AG08396 (cell line): ENCODE measurements at regions not wholly inside any gene's neighbourhood (a gene's known extent, or its start where the extent isn't known, plus 50 kb on each side); places are given as distances from the start of the nearest gene placed in this dataset.
"Not testable (repeated sequence)": the region's sequence is repeated elsewhere in the genome, so short reads cannot be mapped to it uniquely, and the experiment has no call there.

Source experiments
- DNase-seq: peaks from one replicate; pipeline ENCODE4 v3.0.0; 2012; ENCODE audit warnings: low spot score, mixed read lengths

DNA sequence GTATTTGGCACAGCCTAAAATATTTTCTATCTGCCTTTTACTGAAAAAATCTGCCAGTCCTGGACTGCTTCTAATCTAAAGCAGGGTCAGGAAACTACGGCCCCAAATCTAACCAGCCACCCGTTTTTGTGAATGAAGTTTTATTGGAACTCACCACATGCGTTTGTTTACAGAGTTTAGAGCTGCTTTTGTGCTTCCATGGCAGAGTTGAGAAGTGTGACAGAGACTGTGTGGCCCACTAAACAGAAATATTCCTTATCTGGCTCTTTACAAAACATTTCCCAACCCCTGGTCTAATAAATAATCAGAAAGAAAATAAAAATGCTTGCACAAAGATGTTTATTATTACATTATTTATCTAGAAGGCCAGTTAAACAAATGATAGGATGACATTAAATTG is 110.2 kb downstream of the COPRS start:
- DNase-seq: no peak

- DNase-seq: no peak
Measured at GRCh38 chr17:31746884-31747495, 112.1 kb downstream of the COPRS start.

GRCh38 chr17:31745964-31746600 is 113.0 kb downstream of the COPRS start:
- DNase-seq: no peak

GRCh38 chr17:31744511-31744951 is 114.5 kb downstream of the COPRS start:
- no peak for DNase-seq

DNA sequence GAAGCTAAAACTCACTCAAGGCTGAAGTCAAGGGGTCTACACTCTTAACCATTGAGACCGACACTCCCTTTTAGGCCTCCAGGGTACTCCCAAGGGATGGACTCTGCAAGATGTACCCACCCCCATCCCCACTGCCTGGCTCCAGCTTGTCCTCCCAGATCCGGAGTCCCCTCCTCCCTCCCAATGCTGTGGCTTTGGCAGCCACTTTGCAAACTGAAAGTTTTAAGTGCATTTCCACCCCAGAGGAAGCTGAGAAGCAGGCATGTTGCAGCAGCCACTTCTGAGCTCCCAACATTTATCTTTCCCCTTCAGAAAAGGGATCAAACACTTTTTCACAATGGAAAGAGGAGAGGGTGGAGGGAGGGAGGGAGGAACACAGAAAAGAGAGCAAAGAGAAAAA is 115.2 kb downstream of the COPRS start:
- no peak for DNase-seq

DNA sequence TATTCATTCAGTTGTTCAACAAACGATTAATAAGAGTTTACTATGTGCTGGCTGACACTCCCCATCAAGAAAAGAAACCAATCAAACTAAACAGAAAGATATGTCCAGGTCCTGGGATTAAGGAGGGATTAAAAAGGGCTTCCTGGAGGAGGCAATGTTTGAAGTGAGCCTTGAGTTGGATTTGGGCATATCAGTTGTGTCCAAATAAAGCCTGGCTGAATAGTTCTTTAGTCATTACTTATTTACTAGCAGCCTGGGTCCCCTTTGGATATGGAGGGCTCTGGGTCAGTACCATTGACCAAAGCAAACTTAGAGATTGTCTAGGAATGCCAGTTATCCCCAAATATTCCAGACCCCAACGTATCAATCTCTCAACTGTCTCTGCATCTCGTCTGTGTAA is 117.7 kb downstream of the COPRS start:
- DNase-seq: no peak

- DNase-seq: peak; percentile 78
Measured at GRCh38 chr17:31740611-31741082, 118.4 kb downstream of the COPRS start.

DNA sequence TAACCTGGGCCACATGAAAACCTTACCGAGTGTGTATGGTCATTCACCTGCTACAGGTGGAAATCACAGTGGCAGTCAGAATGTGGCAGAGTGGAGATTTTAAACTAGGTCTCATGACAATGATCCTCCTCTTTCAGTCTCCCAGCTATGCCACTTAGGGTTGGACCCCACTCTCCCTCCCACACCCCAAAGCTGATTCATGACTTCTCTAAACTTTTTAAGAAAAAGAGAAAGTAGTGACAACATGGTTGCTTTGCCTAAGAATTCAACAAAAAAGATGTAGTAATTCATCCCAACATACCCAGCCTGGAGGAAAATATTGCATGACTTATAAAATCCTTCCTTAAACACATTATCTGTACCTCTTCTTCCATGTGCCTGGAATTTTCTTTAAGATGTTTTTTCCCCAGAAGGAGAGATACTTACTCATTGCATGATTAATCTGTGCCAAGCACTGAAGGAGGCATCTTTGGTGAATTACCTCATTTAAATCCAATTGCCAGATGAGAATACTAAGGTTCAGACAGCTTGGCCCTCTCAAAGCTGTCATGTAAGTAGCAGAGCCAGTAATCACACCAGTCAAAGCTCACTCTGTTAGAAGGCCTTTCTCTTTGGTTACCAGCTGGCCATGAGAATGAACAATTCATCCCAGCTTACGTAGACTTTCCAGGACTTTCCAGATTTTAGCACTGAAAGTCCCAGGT is 119.9 kb downstream of the COPRS start:
- no peak for DNase-seq

DNA sequence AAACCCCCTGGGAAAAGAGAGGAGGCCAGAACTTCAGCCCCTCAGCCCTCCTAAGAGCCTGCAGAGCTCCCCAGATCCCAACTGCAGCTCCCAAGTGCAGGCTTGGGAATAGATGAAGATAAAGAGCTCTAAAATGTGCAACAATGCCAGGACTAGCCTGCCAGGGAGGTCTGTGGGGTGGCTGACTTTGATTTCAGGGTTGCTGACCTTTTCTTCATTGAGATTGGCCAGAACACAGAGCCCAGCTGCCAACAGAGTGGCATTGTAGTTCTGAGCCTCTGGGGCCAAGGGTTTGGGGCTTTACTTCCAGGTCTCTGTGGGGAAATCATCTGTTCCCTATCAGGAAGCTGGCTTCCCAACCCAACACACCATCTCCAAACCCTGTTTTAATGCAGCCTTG is 120.6 kb downstream of the COPRS start:
- no peak for DNase-seq

- no peak for DNase-seq
Measured at GRCh38 chr17:31738067-31738466, 121.0 kb downstream of the COPRS start.

DNA sequence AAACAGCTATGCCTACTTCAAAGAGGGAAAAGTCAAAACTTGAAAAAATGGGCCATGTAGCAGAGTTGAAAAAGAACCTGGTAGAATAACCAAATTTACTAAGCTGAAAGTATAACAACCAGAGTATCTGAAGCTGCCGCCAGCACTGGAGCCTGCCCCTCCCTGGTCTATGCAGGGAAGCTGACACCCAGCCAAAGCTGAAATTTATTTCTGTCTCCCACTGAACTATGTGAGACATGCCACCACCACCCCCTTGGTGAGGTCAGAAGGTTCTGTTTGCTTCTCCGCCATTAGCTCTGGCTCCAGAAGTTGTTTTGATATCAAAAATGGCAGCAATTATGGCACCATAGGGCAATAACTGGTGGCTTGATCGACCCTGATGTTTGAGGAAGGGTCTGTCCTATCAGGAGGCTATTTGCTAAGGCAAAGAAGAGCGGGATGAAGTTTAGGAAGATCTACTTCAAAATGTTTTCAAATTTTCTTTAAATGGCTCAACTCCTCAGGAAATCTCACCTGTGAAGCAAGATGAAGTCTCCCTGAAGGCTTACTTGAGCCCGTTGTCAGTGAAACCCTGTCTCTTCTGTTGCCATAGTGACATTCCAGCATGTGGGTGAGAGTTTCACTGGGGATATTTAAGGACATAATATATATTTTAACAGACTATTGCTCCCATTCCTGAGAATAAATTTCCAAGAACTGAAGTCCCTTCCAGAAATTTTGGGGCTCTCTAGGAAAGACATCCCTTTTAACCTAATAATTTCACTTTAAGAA is 122.0 kb downstream of the COPRS start:
- no peak for DNase-seq

DNA sequence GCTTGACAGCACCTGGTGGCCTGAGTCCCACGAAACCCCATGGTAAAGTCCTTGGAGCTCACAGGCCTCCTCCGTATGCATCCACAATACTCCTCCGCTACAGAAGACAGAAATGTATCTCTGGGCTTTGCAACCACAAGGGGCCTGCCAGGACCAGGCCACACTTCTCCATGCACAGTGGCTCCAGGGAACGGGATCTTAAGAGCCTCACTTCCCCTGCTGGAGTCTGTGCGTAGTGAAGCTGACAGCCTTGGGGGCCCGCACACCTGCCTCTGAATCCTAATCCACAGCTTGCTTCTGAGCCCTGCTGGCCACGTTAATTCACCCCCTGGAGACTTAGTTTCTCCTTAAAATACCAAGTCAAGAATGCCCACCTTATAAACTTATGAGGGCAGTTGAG is 125.7 kb downstream of the COPRS start:
- no peak for DNase-seq

DNA sequence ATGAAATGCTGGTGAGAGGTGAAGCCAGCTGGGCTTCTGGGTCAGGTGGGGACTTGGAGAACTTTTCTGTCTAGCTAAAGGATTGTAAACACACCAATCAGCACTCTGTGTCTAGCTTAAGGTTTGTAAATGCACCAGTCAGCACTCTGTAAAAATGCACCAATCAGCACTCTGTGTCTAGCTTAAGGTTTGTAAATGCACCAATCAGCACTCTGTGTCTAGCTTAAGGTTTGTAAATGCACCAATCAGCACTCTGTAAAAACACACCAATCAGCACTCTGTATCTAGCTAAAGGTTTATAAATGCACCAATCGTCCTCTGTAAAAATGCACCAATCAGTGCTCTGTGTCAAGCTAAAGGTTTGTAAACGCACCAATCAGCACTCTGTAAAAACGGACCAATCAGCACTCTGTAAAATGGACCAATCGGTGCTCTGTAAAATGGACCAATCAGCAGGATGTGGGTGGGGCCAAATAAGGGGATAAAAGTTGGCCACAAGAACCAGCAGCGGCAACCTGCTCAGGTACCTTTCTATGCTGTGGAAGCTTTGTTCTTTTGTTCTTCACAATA is 127.4 kb downstream of the COPRS start:
- DNase-seq: not testable (repeated sequence)

- DNase-seq: no peak
Measured at GRCh38 chr17:31731118-31731517, 127.9 kb downstream of the COPRS start.

DNA sequence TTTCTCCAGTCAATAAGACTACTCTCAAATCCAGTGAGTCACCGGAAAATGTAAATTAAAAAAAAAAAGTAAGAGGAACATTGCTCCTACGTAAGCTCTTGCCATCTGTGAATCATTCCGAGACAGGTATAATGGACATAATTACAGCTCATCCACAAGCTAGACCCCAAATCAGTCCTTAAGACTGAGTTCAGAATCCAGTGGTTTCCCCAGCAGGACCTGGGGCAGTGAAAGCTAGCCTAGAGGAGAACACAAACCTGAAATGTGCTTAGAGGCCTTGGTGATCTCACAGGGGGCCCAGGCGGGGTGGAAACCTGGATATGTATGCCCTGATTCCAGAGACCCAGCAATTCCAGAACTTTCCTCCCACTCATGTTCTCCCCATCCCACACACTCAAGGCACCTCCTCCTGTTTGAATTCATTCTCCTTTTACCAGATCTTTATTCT is 132.0 kb downstream of the COPRS start:
- DNase-seq: no peak

DNA sequence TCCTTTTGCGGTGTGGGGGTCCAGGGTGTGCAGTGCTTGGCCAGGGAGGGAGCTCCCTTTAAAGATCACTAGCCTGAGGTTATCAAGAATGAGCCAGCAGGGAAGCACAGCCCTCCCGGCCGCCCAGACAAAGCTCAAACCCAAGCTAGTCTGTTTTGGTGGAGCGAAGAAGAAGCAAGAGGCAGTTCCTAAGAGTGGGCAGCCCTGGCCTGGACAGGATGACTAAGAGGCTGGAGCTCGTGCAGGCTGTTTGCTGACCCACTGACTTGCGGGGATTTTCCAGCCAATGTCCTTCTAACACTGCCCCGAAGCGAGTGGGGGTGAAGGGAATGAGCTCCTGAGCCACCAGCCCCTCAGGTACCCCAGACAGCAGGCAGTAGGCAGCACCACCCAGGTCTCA is 134.4 kb downstream of the COPRS start:
- DNase-seq: no peak

- peak; percentile 55 for DNase-seq
Measured at GRCh38 chr17:31724026-31724425, 135.0 kb downstream of the COPRS start.

DNA sequence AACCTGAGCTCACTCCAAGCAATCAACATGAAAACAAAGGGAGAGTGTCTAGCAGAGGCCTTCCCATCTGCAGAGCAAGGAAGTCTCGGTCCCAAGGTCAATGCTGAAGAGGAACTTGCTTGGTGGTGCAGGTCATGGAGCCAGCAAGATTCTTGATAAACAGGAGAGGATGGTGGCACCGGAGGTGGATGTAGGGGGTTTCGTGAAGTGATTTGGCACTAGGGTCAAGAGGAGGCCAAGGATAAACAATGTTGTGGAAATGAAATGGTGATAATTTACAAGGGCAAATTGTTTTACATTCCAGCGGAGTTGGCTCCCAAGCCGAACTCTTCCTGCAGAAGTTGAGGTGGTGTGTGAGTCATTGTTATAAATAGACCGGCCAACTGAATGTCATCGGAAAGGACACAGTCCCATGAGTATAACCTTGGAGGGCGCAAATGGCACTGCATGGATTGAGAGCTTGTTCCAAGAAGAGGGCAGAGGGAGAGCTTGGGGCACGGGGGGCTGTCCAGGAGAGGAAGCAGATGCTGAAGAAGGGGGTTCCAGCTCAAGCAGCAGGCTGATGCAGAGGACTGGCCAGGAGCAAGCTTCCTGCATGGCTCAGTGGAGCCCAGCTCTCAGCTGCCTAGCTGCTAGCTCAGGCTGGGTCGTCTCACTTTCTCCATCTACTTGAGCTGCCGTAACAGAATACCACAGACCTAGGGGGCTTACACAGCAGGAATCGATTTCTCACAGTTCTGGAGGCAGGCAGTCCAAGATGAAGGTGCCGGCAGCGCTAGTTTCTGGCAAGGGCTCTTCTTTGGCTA is 136.6 kb downstream of the COPRS start:
- DNase-seq: peak; percentile 80

DNA sequence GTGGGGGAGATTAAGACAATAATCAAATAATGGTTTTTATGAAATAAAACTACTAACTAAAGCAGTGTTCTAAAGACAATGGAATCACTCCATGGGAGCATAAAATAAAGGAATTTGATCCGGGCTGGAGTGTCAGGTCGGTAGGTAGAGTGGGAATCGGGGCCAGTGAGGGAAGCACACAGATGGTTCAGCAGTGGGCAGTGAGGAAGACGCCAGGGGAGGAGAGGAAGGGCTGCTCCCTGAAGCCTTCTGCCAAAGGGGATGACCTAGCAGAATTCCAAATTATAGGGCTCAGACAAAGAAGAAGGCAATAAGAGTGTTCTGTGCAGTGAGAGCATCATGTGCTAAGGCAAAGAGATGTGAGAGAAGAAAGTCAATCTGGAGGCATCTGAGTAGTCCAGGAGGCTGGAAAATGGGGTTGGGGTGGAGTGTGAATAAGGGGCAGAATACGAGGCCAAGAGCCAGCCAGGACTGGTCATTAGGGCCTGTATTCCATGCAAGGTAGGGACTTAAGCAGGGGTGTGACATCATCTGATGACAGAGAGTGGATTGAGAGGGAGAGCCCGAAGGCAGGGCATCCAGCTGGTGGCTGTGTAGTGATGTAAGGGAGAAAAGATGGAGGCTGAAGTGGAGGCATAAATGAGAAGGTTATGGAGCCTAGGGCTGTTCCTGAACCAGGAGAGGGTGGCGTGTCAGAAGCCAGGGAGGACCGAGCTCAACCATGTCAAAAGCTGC is 137.6 kb downstream of the COPRS start:
- DNase-seq: no peak

DNA sequence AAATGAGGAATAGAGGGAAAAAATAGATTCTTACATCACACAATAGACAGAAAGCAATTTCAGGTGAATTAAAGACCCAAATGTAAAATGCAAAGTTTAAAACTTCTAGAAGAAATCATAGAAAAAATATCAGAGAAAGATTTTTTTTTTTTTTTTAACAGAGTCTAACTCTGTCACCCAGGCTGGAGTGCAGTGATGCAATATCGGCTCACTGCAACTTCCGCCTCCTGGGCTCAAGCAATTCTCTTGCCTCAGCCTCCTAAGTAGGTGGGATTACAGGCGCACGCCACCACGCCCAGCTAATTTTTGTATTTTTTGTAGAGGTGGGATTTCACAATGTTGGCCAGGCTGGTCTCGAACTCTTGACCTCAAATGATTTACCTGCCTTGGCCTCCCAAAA is 141.8 kb downstream of the COPRS start:
- DNase-seq: not testable (repeated sequence)

DNA sequence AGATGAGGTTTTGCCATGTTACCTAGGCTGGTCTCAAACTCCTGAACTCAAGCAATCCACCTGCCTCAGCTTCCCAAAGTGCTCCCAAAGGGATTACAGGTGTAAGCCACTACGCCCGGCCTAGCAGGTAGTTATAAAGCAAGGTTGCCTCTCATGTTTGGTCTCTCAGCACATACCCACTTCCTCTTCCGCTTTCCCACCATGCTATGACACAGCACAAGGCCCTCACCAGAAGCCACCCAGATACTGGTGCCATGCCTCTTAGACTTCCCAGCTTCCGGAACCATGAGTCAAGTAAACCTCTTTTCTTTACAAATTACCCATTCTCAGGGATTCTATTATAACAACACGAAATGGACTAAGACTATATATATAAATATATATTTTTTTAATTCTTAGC is 143.6 kb downstream of the COPRS start:
- DNase-seq: no peak
